ENCODE measurements at regions not wholly inside any gene's neighbourhood (a gene's known extent, or its start where the extent isn't known, plus 50 kb on each side); places are given as distances from the start of the nearest gene placed in this dataset.
A peak's percentile ranks its signal among the peaks of the same experiment; 100 is the strongest.

DNA sequence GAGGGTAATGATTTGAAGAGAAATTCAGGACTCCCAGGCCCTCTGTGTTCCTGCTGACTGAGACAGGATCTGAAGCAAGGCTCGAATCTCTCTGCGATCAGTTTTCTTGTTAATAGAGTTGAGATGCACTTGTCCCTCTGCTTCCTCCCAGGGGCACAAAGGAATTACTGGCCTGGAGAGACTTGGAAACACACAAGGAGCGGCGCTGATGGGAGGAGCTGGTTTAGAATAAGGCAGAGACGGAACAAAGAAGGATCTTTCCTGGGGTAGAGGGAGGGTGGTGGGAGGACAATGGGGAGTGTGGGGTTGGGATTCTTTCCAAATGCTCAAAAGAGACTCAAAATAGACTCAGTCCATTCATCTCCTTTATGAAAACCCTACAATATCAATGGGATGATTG is 719.1 kb downstream of the UQCRFS1 start:
- Histone ChIP-seq H3K36me3 (ENCODE audit: insufficient read depth in 1 of 2, low read depth in 1 of 2) (no peaks in the 10 kb centered on the region), H3K4me1 (no peaks in the 10 kb centered on the region), H3K27me3 (ENCODE audit: insufficient read depth in 3 of 3, low read length in 2 of 3) (no peaks in the 10 kb centered on the region), H3K27ac (no peak overlapping the region), H3K9me3 (no peaks in the 10 kb centered on the region), H3K4me3 (no peak overlapping the region)
- intact Hi-C loops (cut with DNase I) = no loop called here
- WGBS, 3 donors = 54 to 77% (median 75%) methylated on average over 5 of the region's 5 CpGs
- no peak for DNase-seq
- TF ChIP-seq, protein P1, sequence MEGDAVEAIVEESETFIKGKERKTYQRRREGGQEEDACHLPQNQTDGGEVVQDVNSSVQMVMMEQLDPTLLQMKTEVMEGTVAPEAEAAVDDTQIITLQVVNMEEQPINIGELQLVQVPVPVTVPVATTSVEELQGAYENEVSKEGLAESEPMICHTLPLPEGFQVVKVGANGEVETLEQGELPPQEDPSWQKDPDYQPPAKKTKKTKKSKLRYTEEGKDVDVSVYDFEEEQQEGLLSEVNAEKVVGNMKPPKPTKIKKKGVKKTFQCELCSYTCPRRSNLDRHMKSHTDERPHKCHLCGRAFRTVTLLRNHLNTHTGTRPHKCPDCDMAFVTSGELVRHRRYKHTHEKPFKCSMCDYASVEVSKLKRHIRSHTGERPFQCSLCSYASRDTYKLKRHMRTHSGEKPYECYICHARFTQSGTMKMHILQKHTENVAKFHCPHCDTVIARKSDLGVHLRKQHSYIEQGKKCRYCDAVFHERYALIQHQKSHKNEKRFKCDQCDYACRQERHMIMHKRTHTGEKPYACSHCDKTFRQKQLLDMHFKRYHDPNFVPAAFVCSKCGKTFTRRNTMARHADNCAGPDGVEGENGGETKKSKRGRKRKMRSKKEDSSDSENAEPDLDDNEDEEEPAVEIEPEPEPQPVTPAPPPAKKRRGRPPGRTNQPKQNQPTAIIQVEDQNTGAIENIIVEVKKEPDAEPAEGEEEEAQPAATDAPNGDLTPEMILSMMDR (IDR thresholded peaks at IDR 0.05) = no peak
- no peak for ATAC-seq

DNA sequence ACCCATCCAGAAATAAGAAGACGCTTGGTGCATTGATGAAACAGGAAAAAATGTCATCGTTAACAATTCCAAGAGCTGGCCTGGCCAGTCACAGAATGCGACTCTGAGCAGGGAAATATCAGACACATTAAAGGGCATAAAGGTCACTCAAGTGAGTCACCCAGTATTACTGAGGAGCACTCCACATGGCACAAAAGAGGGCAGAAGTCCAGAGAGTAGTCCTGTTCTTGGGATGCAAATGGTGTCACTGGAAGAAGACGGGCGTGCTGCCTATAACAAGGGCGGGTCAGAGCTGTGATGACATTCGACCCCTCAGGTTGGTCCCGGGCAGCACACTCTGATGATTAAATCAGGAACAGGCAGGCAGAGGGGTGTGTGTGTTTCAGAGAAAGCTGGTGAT is 720.3 kb downstream of the UQCRFS1 start:
- Histone ChIP-seq H3K4me1 (no peaks in the 10 kb centered on the region), H3K9me3 (no peaks in the 10 kb centered on the region), H3K27ac (no peak overlapping the region), H3K36me3 (ENCODE audit: insufficient read depth in 1 of 2, low read depth in 1 of 2) (no peaks in the 10 kb centered on the region), H3K27me3 (ENCODE audit: insufficient read depth in 3 of 3, low read length in 2 of 3) (no peaks in the 10 kb centered on the region), H3K4me3 (no peak overlapping the region)
- ATAC-seq = peak; percentile 46 to 68 (median 58)
- TF ChIP-seq, protein P1 (IDR thresholded peaks at IDR 0.05) = no peak
- intact Hi-C loops (cut with DNase I) = no loop called here
- no peak for DNase-seq
- 35 to 55% (median 42%) methylated on average over 8 of the region's 8 CpGs for WGBS, 3 donors

DNA sequence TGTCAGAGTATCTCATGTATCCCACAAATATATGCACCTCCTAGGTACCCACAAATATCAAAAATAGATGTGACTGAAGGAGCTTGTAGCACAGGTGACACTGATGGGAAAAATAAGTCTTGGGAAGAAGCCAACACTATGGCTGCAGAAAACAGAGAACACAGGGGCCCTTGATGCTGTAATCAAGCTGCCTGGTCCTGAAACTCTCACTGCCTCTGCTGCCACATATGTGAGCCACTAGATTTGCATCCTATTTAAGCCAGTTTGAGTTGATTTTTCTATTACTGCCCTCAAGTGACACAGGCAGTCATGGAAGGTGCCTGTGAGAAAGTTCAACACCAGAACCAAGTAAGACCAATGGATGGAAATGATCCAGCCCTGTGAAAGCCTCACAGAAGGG is 720.8 kb downstream of the UQCRFS1 start:
- Histone ChIP-seq H3K9me3 (no peaks in the 10 kb centered on the region), H3K36me3 (ENCODE audit: insufficient read depth in 1 of 2, low read depth in 1 of 2) (no peaks in the 10 kb centered on the region), H3K27me3 (ENCODE audit: insufficient read depth in 3 of 3, low read length in 2 of 3) (no peaks in the 10 kb centered on the region), H3K4me3 (no peak overlapping the region), H3K4me1 (no peaks in the 10 kb centered on the region), H3K27ac (no peak overlapping the region)
- ATAC-seq (no peak), DNase-seq (no peak)
- TF ChIP-seq, protein P1 (IDR thresholded peaks at IDR 0.05) = no peak
- intact Hi-C loops (cut with DNase I) = no loop called here

DNA sequence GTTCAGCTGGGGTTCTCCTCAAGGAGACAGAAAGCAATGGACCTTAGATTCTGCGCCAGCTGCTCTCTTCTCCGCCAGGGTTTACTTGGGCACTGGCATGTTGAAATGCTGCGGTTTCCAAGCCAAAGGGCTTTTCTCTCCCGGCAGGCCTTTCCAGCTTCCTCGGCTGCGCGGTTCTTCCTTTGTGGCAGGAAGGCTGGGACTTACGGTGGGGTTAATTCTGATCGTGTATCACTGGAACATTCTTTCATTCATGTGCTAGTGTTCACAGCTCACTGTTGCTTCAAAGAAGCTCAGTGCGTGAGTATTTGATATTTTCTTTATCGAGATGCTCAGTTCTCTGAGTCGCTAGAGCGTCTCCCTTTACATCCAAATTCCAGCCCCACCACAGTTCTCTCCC is 723.2 kb downstream of the UQCRFS1 start:
- no peaks in the 10 kb centered on the region for H3K36me3 ChIP-seq (ENCODE audit: insufficient read depth in 1 of 2, low read depth in 1 of 2)
- intact Hi-C loops (cut with DNase I) = no loop called here
- no peaks in the 10 kb centered on the region for H3K9me3 ChIP-seq
- DNase-seq (no peak), ATAC-seq (no peak)
- WGBS, 3 donors = 61 to 66% (median 65%) methylated on average over 13 of the region's 13 CpGs
- H3K4me1 ChIP-seq = no peaks in the 10 kb centered on the region
- H3K27me3 ChIP-seq (ENCODE audit: insufficient read depth in 3 of 3, low read length in 2 of 3) = no peaks in the 10 kb centered on the region
- H3K27ac ChIP-seq = no peak overlapping the region
- TF ChIP-seq, protein P1 (IDR thresholded peaks at IDR 0.05) = no peak
- H3K4me3 ChIP-seq = no peak overlapping the region

DNA sequence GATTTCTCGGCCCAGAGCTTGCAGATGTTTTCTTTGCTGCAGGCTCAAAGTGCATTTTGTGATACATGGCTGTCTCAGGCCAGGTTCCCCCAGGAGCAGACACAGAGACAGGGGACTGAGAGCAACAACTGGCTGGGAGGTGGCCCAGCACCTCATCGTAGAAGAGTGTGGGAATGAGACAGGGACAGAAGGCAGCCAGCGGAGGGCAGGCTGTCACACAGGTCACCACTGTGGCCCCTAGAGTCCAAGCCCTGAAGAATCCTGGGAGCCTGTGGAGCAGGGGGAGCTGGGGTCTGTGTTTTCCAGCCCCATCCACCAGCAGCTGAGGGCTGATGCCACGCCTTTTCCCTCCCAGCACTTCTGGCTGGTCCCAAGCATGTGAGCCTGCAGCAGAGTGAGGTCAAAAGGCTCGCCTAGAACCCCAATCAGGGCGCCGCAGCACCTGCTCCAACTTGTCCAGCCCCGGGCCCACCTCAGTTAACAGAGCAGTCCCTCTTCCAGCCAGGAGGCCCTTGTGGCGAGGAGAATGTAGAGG is 723.8 kb downstream of the UQCRFS1 start:
- intact Hi-C loops (cut with DNase I) = no loop called here
- ATAC-seq (peak in 1 of 4 donors; percentile 44), DNase-seq (no peak)
- no peaks in the 10 kb centered on the region for H3K9me3 ChIP-seq
- H3K27ac ChIP-seq = no peak overlapping the region
- H3K36me3 ChIP-seq (ENCODE audit: insufficient read depth in 1 of 2, low read depth in 1 of 2) = no peaks in the 10 kb centered on the region
- H3K27me3 ChIP-seq (ENCODE audit: insufficient read depth in 3 of 3, low read length in 2 of 3) = no peaks in the 10 kb centered on the region
- no peak overlapping the region for H3K4me3 ChIP-seq
- H3K4me1 ChIP-seq = no peaks in the 10 kb centered on the region
- 79 to 84% (median 83%) methylated on average over 9 of the region's 9 CpGs for WGBS, 3 donors
- TF ChIP-seq, protein P1 (IDR thresholded peaks at IDR 0.05) = no peak

All from psoas muscle (tissue), 7 donors.